ENCODE measurements at regions not wholly inside any gene's neighbourhood (a gene's known extent, or its start where the extent isn't known, plus 50 kb on each side); places are given as distances from the start of the nearest gene placed in this dataset.

- TF ChIP-seq CTCF (optimal IDR thresholded peaks at IDR 0.05 in 1 of 3, IDR thresholded peaks at IDR 0.05 in 1 of 3, conservative IDR thresholded peaks at IDR 0.05 in 1 of 3; ENCODE audit: extremely low read depth in 1 of 3, insufficient read depth in 2 of 3, low read length in 3 of 3) (peak; percentile 18 to 53 (median 41)), EZH2 (IDR thresholded peaks at IDR 0.05; ENCODE audit: low read length) (no peak)
These were observed 84.9 kb upstream of the FOXG1 start for GRCh38 chr14:28681681-28682080.

Measured in keratinocyte (primary cell).